H1 (cell line): ENCODE measurements at regions not wholly inside any gene's neighbourhood (a gene's known extent, or its start where the extent isn't known, plus 50 kb on each side); places are given as distances from the start of the nearest gene placed in this dataset.

Experiments used
- CTCF ChIA-PET: fragments of 300-600 bp; sonication (Branson Sonifier 250); formaldehyde crosslinking; loops from one replicate; lab custom pipeline; 2021; ENCODE audit not compliant: partially characterized antibody; lab: Charles Lee
- POLR2A ChIA-PET: fragments of 300-600 bp; sonication (Branson Sonifier 250); formaldehyde crosslinking; loops from one replicate; lab custom pipeline; 2021; ENCODE audit warnings: inconsistent platforms; ENCODE audit not compliant: partially characterized antibody; lab: Charles Lee
- DNase-seq, 2 experiments: peaks; one replicate each; pipeline versions ENCODE4 v3.0.0 to v3.0.0-alpha.2; 2010 to 2022; ENCODE audit warnings: low spot score in 2 of 2, low read depth in 1 of 2, mixed read lengths in 1 of 2
- FAIRE-seq: peaks from 2 replicates; lab custom pipeline; 2011; peaks lifted over from hg19 to GRCh38; lab: Jason Lieb, UNC
- H2AFZ ChIP-seq: 2 replicates; pipeline ENCODE4 v1.8.1; 2012; ENCODE audit warnings: low read length, inconsistent platforms
- H2AK5ac ChIP-seq: 2 replicates; pipeline ENCODE4 v1.6.1; 2013; ENCODE audit warnings: low read depth, low read length
- H2BK120ac ChIP-seq: replicated peaks from 2 replicates; pipeline ENCODE3; 2013; ENCODE audit warnings: low read depth, low read length, inconsistent platforms
- H2BK12ac ChIP-seq: 2 replicates; pipeline ENCODE4 v1.6.1; 2013; ENCODE audit warnings: low read depth, low read length
- H2BK15ac ChIP-seq: 2 replicates; pipeline ENCODE4 v1.6.1; 2013; ENCODE audit warnings: low read length
- H2BK20ac ChIP-seq: 2 replicates; pipeline ENCODE4 v1.6.1; 2013; ENCODE audit warnings: low read length
- H2BK5ac ChIP-seq: 2 replicates; pipeline ENCODE4 v1.6.1; 2013; ENCODE audit warnings: low read depth, low read length
- H3K14ac ChIP-seq: 2 replicates; pipeline ENCODE4 v1.6.1; 2013; ENCODE audit warnings: inconsistent platforms; ENCODE audit not compliant: insufficient read length
- H3K18ac ChIP-seq: 2 replicates; pipeline ENCODE4 v1.6.1; 2013; ENCODE audit warnings: low read length; ENCODE audit errors: extremely low read depth
- H3K23ac ChIP-seq: 2 replicates; pipeline ENCODE4 v1.6.1; 2013; ENCODE audit warnings: inconsistent platforms; ENCODE audit not compliant: insufficient read length
- H3K23me2 ChIP-seq: 2 replicates; pipeline ENCODE4 v1.6.1; 2013; ENCODE audit warnings: low read depth, low read length
- H3K27ac ChIP-seq: 2 replicates; pipeline ENCODE4 v1.6.1; 2011; ENCODE audit warnings: low read depth, low read length, inconsistent platforms
- H3K27me3 ChIP-seq, 4 experiments: replicated peaks in 1 of 4; 1 replicate in 1 of 4; 2 replicates in 3 of 4; pipeline versions ENCODE4 v1.6.1 to v1.8.1; 2011 to 2013; ENCODE audit warnings: low read length in 3 of 4, mild to moderate bottlenecking in 3 of 4, inconsistent platforms in 2 of 4, mixed read lengths in 2 of 4, moderate library complexity in 1 of 4; ENCODE audit not compliant: control insufficient read depth in 3 of 4, insufficient read depth in 3 of 4; ENCODE audit errors: extremely low read depth in 1 of 4
- H3K36me3 ChIP-seq, 4 experiments: 2 replicates each; pipeline versions ENCODE4 v1.6.1 to v1.8.1; 2011 to 2013; ENCODE audit warnings: mild to moderate bottlenecking in 4 of 4, low read length in 3 of 4, moderate library complexity in 2 of 4, control low read depth in 1 of 4, inconsistent platforms in 1 of 4; ENCODE audit not compliant: insufficient read depth in 4 of 4, control insufficient read depth in 2 of 4
- H3K4ac ChIP-seq: replicated peaks from 2 replicates; pipeline ENCODE3; 2013; ENCODE audit warnings: low read length, low read depth, mixed read lengths, inconsistent platforms; ENCODE audit not compliant: insufficient read length
- H3K4me1 ChIP-seq, 4 experiments: replicated peaks in 1 of 4; 1 replicate in 1 of 4; 2 replicates in 3 of 4; pipeline versions ENCODE4 v1.6.1 to v1.8.1; 2011 to 2013; ENCODE audit warnings: low read length in 3 of 4, inconsistent platforms in 2 of 4, mixed read lengths in 1 of 4; ENCODE audit not compliant: insufficient read depth in 4 of 4, control insufficient read depth in 3 of 4
- H3K4me2 ChIP-seq, 2 experiments: 2 replicates each; pipeline versions ENCODE4 v1.6.1 to v1.8.1; 2011 to 2013; ENCODE audit warnings: low read depth in 2 of 2, low read length in 2 of 2, control low read depth in 1 of 2, inconsistent platforms in 1 of 2, mild to moderate bottlenecking in 1 of 2; ENCODE audit not compliant: insufficient read depth in 1 of 2
- H3K4me3 ChIP-seq, 4 experiments: fragments of 200-600, 300-600 bp in 1 of 4; sonication (generic), shearing (Covaris generic), sonication (Bioruptor Twin) in 1 of 4; 2 replicates each; pipeline versions ENCODE4 v1.5.1 to v1.8.1; 2011 to 2016; ENCODE audit warnings: low read length in 4 of 4, low read depth in 3 of 4, control low read depth in 2 of 4, inconsistent platforms in 2 of 4, mild to moderate bottlenecking in 2 of 4, mixed read lengths in 1 of 4, moderate library complexity in 1 of 4; ENCODE audit not compliant: insufficient read depth in 2 of 4; ENCODE audit errors: extremely low read depth in 1 of 4
- H3K56ac ChIP-seq: replicated peaks from 2 replicates; pipeline ENCODE3; 2013; ENCODE audit warnings: low read depth, mild to moderate bottlenecking, mixed read lengths, low read length, inconsistent platforms; ENCODE audit not compliant: insufficient read length
- H3K79me1 ChIP-seq: 2 replicates; pipeline ENCODE4 v1.6.1; 2013; ENCODE audit warnings: low read depth, low read length, control low read depth
- H3K79me2 ChIP-seq, 2 experiments: 2 replicates each; pipeline versions ENCODE4 v1.6.1 to v1.8.1; 2012 to 2013; ENCODE audit warnings: low read length in 2 of 2, mild to moderate bottlenecking in 2 of 2, inconsistent platforms in 1 of 2; ENCODE audit not compliant: insufficient read depth in 2 of 2, control insufficient read depth in 1 of 2
- H3K9ac ChIP-seq, 4 experiments: replicated peaks in 1 of 4; 1 replicate in 1 of 4; 2 replicates in 3 of 4; pipeline versions ENCODE4 v1.6.1 to v1.8.1; 2011 to 2013; ENCODE audit warnings: low read depth in 3 of 4, low read length in 3 of 4, control low read depth in 2 of 4, mild to moderate bottlenecking in 2 of 4, moderate library complexity in 2 of 4, inconsistent platforms in 1 of 4; ENCODE audit errors: extremely low read depth in 1 of 4
- H3K9me3 ChIP-seq, 2 experiments: 2 replicates each; pipeline versions ENCODE4 v1.6.1 to v1.8.1; 2012 to 2013; ENCODE audit warnings: mild to moderate bottlenecking in 2 of 2, moderate library complexity in 2 of 2, control low read depth in 1 of 2, inconsistent platforms in 1 of 2, low read depth in 1 of 2, low read length in 1 of 2, mixed read lengths in 1 of 2; ENCODE audit not compliant: insufficient read depth in 2 of 2
- H4K20me1 ChIP-seq, 2 experiments: replicated peaks in 1 of 2; 2 replicates each; pipeline versions ENCODE3 to v1.8.1; 2011 to 2013; ENCODE audit warnings: inconsistent platforms in 2 of 2, low read length in 2 of 2, mild to moderate bottlenecking in 1 of 2; ENCODE audit not compliant: insufficient read depth in 2 of 2, control insufficient read depth in 1 of 2
- H4K5ac ChIP-seq: 2 replicates; pipeline ENCODE4 v1.6.1; 2013; ENCODE audit warnings: low read length, low read depth, mixed read lengths, inconsistent platforms; ENCODE audit not compliant: insufficient read length
- H4K8ac ChIP-seq: 2 replicates; pipeline ENCODE4 v1.8.0; 2013; ENCODE audit warnings: mild to moderate bottlenecking, moderate library complexity, low read length, inconsistent platforms; ENCODE audit not compliant: insufficient read depth; ENCODE audit errors: extremely low read depth
- H4K91ac ChIP-seq: replicated peaks from 2 replicates; pipeline ENCODE3; 2013; ENCODE audit warnings: low read length, mixed read lengths, inconsistent platforms; ENCODE audit not compliant: insufficient read length
- BRCA1 ChIP-seq: IDR thresholded peaks from 2 replicates; pipeline ENCODE4 v1.6.1; 2012; ENCODE audit warnings: low read depth, low read length, improper control_type of control experiment
- FOSL1 ChIP-seq: IDR thresholded peaks from 2 replicates; pipeline ENCODE4 v1.6.1; 2011; ENCODE audit warnings: mild to moderate bottlenecking, low read depth, low read length, moderate library complexity; ENCODE audit not compliant: insufficient read depth
- MAFK ChIP-seq: IDR thresholded peaks from 2 replicates; pipeline ENCODE4 v1.6.1; 2012; ENCODE audit warnings: low read depth, mild to moderate bottlenecking, improper control_type of control experiment, low read length
- NANOG ChIP-seq: IDR thresholded peaks from 2 replicates; pipeline ENCODE4 v1.6.1; 2011; ENCODE audit warnings: low read length, low read depth, mild to moderate bottlenecking, inconsistent platforms; ENCODE audit not compliant: insufficient read depth, poor library complexity, severe bottlenecking
- POU5F1 ChIP-seq: IDR thresholded peaks from 2 replicates; pipeline ENCODE4 v1.6.1; 2011; ENCODE audit warnings: low read depth, mild to moderate bottlenecking, low read length, moderate library complexity
- RXRA ChIP-seq: IDR thresholded peaks from 2 replicates; pipeline ENCODE4 v1.6.1; 2011; ENCODE audit warnings: low read depth, mild to moderate bottlenecking, low read length, moderate library complexity; ENCODE audit not compliant: insufficient read depth
- TAF1 ChIP-seq: IDR thresholded peaks from 2 replicates; pipeline ENCODE4 v1.6.1; 2011; ENCODE audit warnings: mild to moderate bottlenecking, low read depth, low read length
- TBP ChIP-seq: IDR thresholded peaks from 2 replicates; pipeline ENCODE4 v1.6.1; 2011; ENCODE audit warnings: low read depth, low read length, improper control_type of control experiment
- TF ChIP-seq, protein P1 (sequence below): IDR thresholded peaks from 2 replicates; pipeline ENCODE4 v1.6.1; 2011; ENCODE audit warnings: low read depth, mild to moderate bottlenecking, low read length; ENCODE audit not compliant: insufficient read depth

DNA sequence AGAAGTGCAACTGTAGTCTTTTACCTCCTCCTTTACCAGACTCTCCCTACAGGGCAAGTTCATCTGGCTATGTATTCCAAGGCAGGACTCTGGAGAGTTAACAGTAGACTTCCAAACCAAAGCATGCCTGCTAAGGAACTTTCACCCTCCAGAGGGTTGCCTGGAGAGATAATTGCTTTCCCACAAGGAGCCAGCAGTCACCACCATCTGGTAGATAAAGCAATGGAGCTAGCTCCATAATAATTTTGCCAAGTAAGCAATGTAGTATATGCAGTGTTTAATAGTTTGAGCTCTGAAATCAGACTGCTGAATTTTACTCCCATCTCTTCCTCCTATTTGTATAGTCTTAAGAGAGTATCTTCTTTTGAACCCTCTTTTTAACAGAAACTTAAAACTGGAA lies 566.8 kb upstream of the PTGER4 start:
- Histone ChIP-seq H3K9me3 (peaks cover 0 to 2% of the 10 kb centered on the region in 2 experiments; a peak in 2 of 4 replicates), H3K23ac (no peak overlapping the region), H4K20me1 (no peaks in the 10 kb centered on the region), H3K36me3 (no peaks in the 10 kb centered on the region), H3K79me1 (no peaks in the 10 kb centered on the region), H3K23me2 (no peaks in the 10 kb centered on the region; the same call in 1 of the 2 replicates), H4K91ac (no peak overlapping the region), H3K4me1 (no peaks in the 10 kb centered on the region), H2BK15ac (no peak overlapping the region), H3K18ac (no peak overlapping the region), H3K27ac (no peak overlapping the region), H3K56ac (no peak overlapping the region), H3K4ac (no peak overlapping the region), H3K79me2 (no peaks in the 10 kb centered on the region), H3K4me3 (no peak overlapping the region), H2BK5ac (no peak overlapping the region), H2BK20ac (no peak overlapping the region), H3K14ac (no peak overlapping the region), H2AFZ (no peak overlapping the region), H4K5ac (no peak overlapping the region), H4K8ac (no peak overlapping the region), H2AK5ac (no peak overlapping the region), H2BK12ac (no peak overlapping the region), H3K9ac (no peak overlapping the region), H3K27me3 (no peaks in the 10 kb centered on the region), H2BK120ac (no peak overlapping the region), H3K4me2 (no peak overlapping the region)
- ChIA-PET CTCF (interaction anchor here (0.6 kb wide), 1 partner anchor 282 kb away, joined by 5 read pairs; no protein-coding TSS in a partner anchor), POLR2A (no interaction called here)
- TF ChIP-seq BRCA1 (no peak), NANOG (no peak), POU5F1 (no peak), FOSL1 (no peak), TBP (no peak), MAFK (no peak), RXRA (no peak), TAF1 (no peak)
- TF ChIP-seq, protein P1, sequence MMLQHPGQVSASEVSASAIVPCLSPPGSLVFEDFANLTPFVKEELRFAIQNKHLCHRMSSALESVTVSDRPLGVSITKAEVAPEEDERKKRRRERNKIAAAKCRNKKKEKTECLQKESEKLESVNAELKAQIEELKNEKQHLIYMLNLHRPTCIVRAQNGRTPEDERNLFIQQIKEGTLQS = no peak
- DNase-seq (no peak), FAIRE-seq (no peak)
